Mucosa of stomach (tissue), 1 donor: ENCODE measurements at regions not wholly inside any gene's neighbourhood (a gene's known extent, or its start where the extent isn't known, plus 50 kb on each side); places are given as distances from the start of the nearest gene placed in this dataset.
"Not testable (repeated sequence)": the region's sequence is repeated elsewhere in the genome, so short reads cannot be mapped to it uniquely, and the experiment has no call there.

Experiments
- H3K27me3 ChIP-seq: one replicate; pipeline ENCODE4 v1.7.0; 2013; ENCODE audit warnings: mild to moderate bottlenecking, low read length; ENCODE audit not compliant: control insufficient read depth, insufficient read depth
- H3K36me3 ChIP-seq: one replicate; pipeline ENCODE4 v1.7.0; 2013; ENCODE audit warnings: low read length; ENCODE audit not compliant: control insufficient read depth, insufficient read depth
- H3K4me1 ChIP-seq: one replicate; pipeline ENCODE4 v1.7.0; 2013; ENCODE audit warnings: mild to moderate bottlenecking, low read length; ENCODE audit not compliant: control insufficient read depth, insufficient read depth
- H3K4me3 ChIP-seq: one replicate; pipeline ENCODE4 v1.7.0; 2013; ENCODE audit warnings: low read length
- H3K9ac ChIP-seq: one replicate; pipeline ENCODE4 v1.7.0; 2013; ENCODE audit warnings: mild to moderate bottlenecking, low read length, moderate library complexity
- H3K9me3 ChIP-seq: one replicate; pipeline ENCODE4 v1.7.0; 2013; ENCODE audit warnings: mild to moderate bottlenecking, low read length, moderate library complexity; ENCODE audit not compliant: control insufficient read depth
- donor health status: Pancreatic carcinoma.

DNA sequence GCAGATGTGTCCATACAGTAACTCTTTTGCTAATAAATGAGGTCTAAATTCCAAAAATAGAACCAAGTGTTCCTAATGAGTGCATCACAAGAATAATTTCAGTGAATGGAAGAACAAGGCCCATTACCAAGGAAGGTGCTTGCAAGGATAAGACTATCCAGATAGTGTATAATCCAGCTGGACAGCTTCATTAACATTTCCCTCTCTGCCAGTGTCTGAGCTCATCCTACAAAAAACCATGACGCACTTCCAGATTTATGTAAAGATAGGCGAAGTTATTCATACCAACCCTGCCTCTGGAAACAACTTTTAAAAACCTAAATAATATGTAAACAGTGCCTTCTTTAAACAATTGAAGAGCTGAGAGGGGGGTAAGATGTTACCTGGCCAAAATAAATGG is 177.9 kb upstream of the STK26 start:
- Histone ChIP-seq H3K4me1 (no peaks in the 10 kb centered on the region), H3K36me3 (no peaks in the 10 kb centered on the region), H3K9ac (no peak overlapping the region), H3K27me3 (no peaks in the 10 kb centered on the region), H3K4me3 (no peak overlapping the region), H3K9me3 (no peaks in the 10 kb centered on the region)

DNA sequence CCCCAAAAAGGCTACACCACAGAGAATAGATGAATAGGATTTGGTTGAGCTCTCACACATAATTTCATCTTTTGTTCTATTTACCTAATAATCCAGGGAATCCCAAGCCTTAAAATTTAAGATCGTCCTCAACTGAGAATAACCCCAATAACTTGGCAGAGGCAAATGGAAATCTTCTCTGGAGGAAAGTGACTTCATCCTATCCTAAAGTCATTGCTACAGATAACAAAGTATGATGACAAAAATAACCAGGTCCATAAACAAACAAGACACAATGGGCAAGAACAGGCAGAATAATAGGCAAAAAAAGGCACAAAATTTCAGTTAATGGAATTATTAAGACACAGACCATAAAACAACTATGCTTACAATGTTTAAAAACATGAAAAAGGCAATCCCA is 177.3 kb upstream of the STK26 start:
- no peaks in the 10 kb centered on the region for H3K36me3 ChIP-seq
- no peak overlapping the region for H3K4me3 ChIP-seq
- H3K9ac ChIP-seq = no peak overlapping the region
- H3K9me3 ChIP-seq = no peaks in the 10 kb centered on the region
- no peaks in the 10 kb centered on the region for H3K4me1 ChIP-seq
- no peaks in the 10 kb centered on the region for H3K27me3 ChIP-seq

DNA sequence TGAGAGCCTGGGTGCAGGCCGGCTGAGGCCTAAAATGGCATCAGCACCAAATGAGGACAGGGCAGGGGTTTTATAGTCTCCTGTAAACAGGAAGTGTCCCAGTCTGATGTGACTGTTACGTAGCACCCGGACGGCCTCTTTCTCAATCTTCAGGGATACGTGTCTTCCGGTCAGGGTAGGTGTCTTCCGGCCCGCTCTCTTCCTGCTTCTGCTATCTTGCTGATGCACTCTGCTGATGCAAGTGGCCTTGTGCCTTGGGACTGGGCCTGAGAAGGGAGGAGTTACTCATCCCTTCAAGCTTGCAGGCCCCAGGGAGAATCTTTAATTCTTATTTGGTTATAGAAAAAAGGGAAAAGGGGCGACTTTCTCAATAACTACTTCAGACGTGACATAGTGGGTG is 172.1 kb upstream of the STK26 start:
- H3K9me3 ChIP-seq, H3K36me3 ChIP-seq, H3K4me1 ChIP-seq, H3K9ac ChIP-seq, H3K4me3 ChIP-seq, H3K27me3 ChIP-seq: not testable (repeated sequence)

DNA sequence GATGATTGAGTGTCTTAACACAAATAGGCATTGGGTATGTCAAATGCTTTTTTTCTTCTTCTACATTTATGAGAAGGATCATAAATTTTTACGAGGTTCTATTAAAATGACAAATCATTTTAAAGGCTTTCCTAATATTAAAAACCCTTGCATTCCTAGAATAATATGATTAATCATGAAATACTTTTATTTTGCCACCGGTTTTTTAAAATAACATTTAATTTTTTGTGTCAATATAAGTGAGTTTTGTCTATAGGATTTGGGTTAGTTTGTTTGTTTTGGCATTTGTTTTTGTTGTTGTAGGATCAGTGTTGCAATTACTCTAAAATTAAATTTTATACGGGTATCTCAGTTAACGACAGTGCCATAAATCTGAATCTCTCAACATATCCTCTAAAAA is 169.7 kb upstream of the STK26 start:
- Histone ChIP-seq H3K9me3 (no peaks in the 10 kb centered on the region), H3K4me1 (no peaks in the 10 kb centered on the region), H3K4me3 (no peak overlapping the region), H3K9ac (no peak overlapping the region), H3K36me3 (no peaks in the 10 kb centered on the region), H3K27me3 (no peaks in the 10 kb centered on the region)

DNA sequence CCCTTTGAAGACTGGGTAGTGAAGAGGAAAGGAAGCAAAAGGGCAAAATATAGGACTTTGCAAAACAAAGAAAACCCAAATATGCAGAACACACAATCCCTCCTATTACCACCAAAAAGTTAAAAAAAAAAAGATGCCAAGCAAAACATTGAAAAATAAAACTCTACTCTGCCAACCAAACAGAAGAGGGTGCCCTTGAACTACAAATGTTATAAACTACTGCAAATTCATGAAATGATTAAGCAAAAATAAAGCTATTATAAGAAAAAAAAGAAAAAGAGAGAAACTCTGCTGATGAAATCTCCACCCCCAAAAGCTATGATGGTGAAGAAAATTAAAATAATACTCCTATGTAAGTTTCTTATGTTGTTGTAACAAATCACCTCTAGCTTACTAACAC is 168.5 kb upstream of the STK26 start:
- no peaks in the 10 kb centered on the region for H3K27me3 ChIP-seq
- H3K9ac ChIP-seq = no peak overlapping the region
- no peak overlapping the region for H3K4me3 ChIP-seq
- no peaks in the 10 kb centered on the region for H3K9me3 ChIP-seq
- no peaks in the 10 kb centered on the region for H3K36me3 ChIP-seq
- no peaks in the 10 kb centered on the region for H3K4me1 ChIP-seq

DNA sequence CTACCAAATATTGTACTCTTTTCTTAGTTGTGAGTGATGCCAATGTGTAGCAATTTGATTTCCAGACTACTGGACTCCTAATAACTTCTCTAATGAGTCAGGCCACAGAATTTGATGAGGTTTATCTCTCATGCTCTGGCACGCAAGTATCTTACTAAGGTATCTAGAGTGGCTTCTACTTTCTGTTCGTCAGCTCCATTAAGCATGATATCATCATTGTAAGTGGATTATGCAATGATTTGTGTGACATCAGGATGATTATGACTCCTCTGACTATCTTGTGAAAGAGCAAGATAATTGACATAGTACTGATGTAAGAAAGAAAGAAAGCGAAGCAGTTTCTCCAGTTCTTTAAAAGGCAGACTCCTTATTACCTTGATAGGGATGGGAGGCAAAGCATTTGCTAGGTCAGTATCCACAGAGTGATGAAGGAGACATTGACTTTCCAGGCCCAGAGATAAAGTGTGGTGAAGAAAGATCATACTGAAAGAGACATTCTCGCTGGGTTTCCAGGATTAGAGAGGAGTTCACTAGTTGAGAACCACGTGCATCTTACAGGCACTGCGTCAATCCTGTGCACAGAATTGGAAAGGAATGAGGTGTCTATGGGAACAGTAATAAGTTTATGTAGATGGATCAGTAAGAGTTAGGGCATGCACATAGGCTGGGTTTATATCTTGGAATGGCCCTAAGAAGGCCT is 161.9 kb upstream of the STK26 start:
- Histone ChIP-seq H3K27me3 (no peaks in the 10 kb centered on the region), H3K9me3 (no peaks in the 10 kb centered on the region), H3K9ac (no peak overlapping the region), H3K36me3 (no peaks in the 10 kb centered on the region), H3K4me1 (no peaks in the 10 kb centered on the region), H3K4me3 (no peak overlapping the region)

DNA sequence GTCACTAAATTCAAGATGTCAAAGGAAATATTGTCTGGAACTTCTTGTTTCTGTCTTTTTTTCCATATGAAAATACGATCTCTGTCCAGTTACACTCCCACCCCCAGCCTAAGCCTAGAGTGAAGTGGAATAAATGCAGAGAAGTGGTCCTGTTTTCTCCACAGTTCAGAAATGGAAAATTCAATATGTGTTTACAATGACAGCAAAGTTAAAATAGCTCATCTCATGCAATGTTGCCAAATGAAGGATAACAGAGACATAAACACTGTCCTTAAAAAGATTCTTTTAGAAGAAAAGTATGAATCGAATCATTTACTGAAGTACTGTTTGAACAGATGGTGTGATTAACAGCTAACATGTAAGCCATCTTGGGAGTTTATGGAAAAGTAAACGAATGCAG is 160.8 kb upstream of the STK26 start:
- no peaks in the 10 kb centered on the region for H3K4me1 ChIP-seq
- no peaks in the 10 kb centered on the region for H3K27me3 ChIP-seq
- no peaks in the 10 kb centered on the region for H3K36me3 ChIP-seq

DNA sequence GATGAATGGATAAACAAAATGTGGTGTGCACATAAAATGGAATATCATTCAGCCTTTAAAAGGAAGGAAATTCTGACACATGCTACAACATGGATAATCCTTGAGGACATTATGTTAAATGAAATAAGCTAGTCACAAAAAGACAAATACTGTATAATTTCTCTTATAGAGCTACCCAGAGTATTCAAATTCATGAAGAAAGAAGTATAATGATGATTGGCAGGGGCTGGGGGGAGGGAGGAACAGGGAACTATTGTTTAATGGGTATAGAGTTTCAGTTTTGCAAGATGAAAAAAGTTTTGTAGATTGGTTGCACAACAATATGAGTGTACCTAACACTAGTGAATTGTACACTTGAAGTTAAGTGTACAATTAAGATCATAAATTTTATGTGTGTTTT is 153.9 kb upstream of the STK26 start:
- Histone ChIP-seq H3K4me3 (no peak overlapping the region), H3K27me3 (no peaks in the 10 kb centered on the region), H3K9ac (no peak overlapping the region), H3K9me3 (no peaks in the 10 kb centered on the region), H3K4me1 (no peaks in the 10 kb centered on the region), H3K36me3 (no peaks in the 10 kb centered on the region)

More for the DNA sequence above, 160.8 kb upstream of the STK26 start:
- Histone ChIP-seq H3K9ac (no peak overlapping the region), H3K9me3 (no peaks in the 10 kb centered on the region), H3K4me3 (no peak overlapping the region)

DNA sequence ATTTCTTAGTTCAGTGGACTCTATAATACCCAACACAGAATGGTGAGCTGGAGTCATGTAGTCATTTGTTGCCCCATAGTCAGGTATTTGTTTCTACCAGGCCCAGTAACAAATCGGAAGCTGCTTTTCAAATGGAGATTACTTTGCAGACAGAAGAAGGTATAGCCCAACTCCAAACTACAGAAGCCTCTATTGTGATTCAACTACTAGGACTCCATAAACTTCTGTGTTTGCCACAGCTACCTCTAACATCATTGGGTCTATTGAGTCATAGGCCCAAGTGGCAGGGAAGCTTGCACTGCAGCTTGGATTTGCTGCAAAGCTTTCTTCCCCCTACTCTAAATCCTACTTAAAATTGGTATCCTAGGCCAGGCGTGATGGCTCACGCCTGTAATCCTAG is 148.8 kb upstream of the STK26 start:
- H3K4me1 ChIP-seq = no peaks in the 10 kb centered on the region
- H3K9me3 ChIP-seq = no peaks in the 10 kb centered on the region
- no peak overlapping the region for H3K9ac ChIP-seq
- H3K4me3 ChIP-seq = no peak overlapping the region
- H3K36me3 ChIP-seq = no peaks in the 10 kb centered on the region
- no peaks in the 10 kb centered on the region for H3K27me3 ChIP-seq

DNA sequence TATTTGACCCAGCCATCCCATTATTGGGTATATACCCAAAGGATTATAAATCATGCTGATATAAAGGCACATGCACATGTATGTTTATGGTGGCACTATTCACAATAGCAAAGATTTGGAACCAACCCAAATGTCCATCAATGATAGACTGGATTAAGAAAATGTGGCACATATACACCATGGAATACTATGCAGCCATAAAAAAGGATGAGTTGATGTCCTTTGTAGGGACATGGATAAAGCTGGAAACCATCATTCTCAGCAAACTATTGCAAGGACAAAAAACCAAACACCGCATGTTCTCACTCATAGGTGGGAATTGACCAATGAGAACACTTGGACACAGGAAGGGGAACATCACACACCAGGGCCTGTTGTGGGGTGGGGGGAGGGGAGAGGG is 147.3 kb upstream of the STK26 start:
- H3K9ac ChIP-seq, H3K36me3 ChIP-seq, H3K4me1 ChIP-seq, H3K4me3 ChIP-seq, H3K9me3 ChIP-seq, H3K27me3 ChIP-seq: not testable (repeated sequence)

DNA sequence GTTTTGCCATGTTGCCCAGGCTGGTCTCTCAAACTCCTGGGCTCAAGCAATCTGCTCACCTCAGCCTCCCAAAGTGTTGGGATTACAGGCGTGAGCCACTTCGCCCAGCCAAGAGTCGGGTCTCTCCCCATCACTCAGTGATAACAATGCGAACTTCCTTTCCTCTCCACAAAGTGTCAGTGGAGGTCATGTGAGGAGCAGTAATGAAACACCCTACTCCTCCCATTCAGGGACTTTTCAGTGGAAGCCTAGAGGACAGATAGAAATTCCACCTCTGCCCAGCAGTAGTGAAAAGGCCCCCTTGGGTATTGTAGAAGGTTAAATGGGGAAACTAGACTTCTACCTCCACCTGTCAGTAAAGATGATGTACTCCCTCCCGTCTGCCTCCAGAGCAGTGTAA is 141.9 kb upstream of the STK26 start:
- H3K4me3 ChIP-seq = no peak overlapping the region
- no peaks in the 10 kb centered on the region for H3K9me3 ChIP-seq
- H3K27me3 ChIP-seq = no peaks in the 10 kb centered on the region

DNA sequence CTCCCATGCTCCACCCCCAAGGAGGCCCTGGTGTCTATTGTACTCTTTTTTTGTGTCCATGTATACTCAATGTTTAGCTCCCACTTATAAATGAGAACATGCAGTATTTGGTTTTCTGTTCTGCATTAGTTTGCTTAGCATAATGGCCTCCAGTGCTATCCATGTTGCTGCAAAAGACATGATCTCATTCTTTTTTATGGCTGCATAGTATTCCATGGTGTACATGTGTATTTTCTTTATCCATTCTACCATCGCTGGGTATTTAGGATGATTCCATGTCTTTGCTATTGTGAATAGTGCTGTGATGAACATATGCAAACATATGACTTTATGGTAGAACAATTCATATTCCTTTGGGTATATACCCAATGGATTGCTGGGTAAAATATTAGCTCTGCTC is 138.1 kb upstream of the STK26 start:
- not testable (repeated sequence) for H3K27me3 ChIP-seq, H3K9me3 ChIP-seq, H3K9ac ChIP-seq, H3K4me1 ChIP-seq, H3K36me3 ChIP-seq, H3K4me3 ChIP-seq

More for the DNA sequence above, 141.9 kb upstream of the STK26 start:
- H3K36me3 ChIP-seq = no peaks in the 10 kb centered on the region
- no peak overlapping the region for H3K9ac ChIP-seq
- H3K4me1 ChIP-seq = no peaks in the 10 kb centered on the region

DNA sequence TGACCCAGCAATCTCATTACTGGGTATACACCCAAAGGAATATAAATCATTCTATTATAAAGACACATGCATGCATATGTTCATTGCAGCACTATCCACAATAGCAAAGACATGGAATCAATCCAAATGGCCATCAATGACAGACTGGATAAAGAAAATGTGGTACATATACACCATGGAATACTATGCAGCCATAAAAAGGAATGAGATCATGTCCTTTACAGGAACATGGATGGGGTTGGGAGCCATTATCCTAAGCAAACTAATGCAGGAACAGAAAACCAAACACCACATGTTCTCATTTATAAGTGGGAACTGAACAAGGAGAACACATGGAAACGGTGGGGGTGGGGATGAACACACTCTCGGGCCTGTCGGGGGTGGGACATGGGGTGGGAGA is 129.2 kb upstream of the STK26 start:
- not testable (repeated sequence) for H3K9me3 ChIP-seq, H3K4me1 ChIP-seq, H3K9ac ChIP-seq, H3K4me3 ChIP-seq, H3K36me3 ChIP-seq, H3K27me3 ChIP-seq
